ENCODE measurements at regions not wholly inside any gene's neighbourhood (a gene's known extent, or its start where the extent isn't known, plus 50 kb on each side); places are given as distances from the start of the nearest gene placed in this dataset.
A peak's percentile ranks its signal among the peaks of the same experiment; 100 is the strongest.

GRCh38 chr15:68871507-68871906 lies 50.8 kb upstream of the ANP32A start:
- peaks cover 21% of the 10 kb centered on the region for H3K27me3 Mint-ChIP-seq (ENCODE audit: low read depth)
- peaks cover 3% of the 10 kb centered on the region for H3K4me1 Mint-ChIP-seq (ENCODE audit: low read depth)
- no peaks in the 10 kb centered on the region for H3K9me3 Mint-ChIP-seq
- no peak for ATAC-seq
- DNase-seq = no peak
- no peaks in the 10 kb centered on the region for H3K36me3 Mint-ChIP-seq (ENCODE audit: insufficient read depth)
- H3K4me3 Mint-ChIP-seq = no peak overlapping the region

- no peak overlapping the region for H3K4me3 Mint-ChIP-seq
- H3K9me3 Mint-ChIP-seq = no peaks in the 10 kb centered on the region
- DNase-seq (no peak), ATAC-seq (no peak)
- peaks cover 21% of the 10 kb centered on the region for H3K27me3 Mint-ChIP-seq (ENCODE audit: low read depth)
- no peaks in the 10 kb centered on the region for H3K36me3 Mint-ChIP-seq (ENCODE audit: insufficient read depth)
- H3K4me1 Mint-ChIP-seq (ENCODE audit: low read depth) = peaks cover 3% of the 10 kb centered on the region
Observed at GRCh38 chr15:68874788-68875187, 54.1 kb upstream of the ANP32A start.

GRCh38 chr15:68875377-68876116 lies 54.8 kb upstream of the SPESP1 start:
- peak overlapping the region; percentile 17 for H3K4me3 Mint-ChIP-seq

GRCh38 chr15:68877626-68878025 lies 52.7 kb upstream of the SPESP1 start:
- H3K4me3 Mint-ChIP-seq = no peak overlapping the region
- ATAC-seq (no peak), DNase-seq (no peak)
- no peaks in the 10 kb centered on the region for H3K9me3 Mint-ChIP-seq
- H3K27me3 Mint-ChIP-seq (ENCODE audit: low read depth) = peaks cover 16% of the 10 kb centered on the region
- H3K36me3 Mint-ChIP-seq (ENCODE audit: insufficient read depth) = no peaks in the 10 kb centered on the region
- peaks cover 3% of the 10 kb centered on the region for H3K4me1 Mint-ChIP-seq (ENCODE audit: low read depth)

More at GRCh38 chr15:68875377-68876116, 54.8 kb upstream of the SPESP1 start:
- Mint-ChIP-seq H3K36me3 (ENCODE audit: insufficient read depth) (no peaks in the 10 kb centered on the region), H3K9me3 (no peaks in the 10 kb centered on the region), H3K4me1 (ENCODE audit: low read depth) (peaks cover 3% of the 10 kb centered on the region), H3K27me3 (ENCODE audit: low read depth) (peaks cover 16% of the 10 kb centered on the region)
- ATAC-seq = peak; percentile 85 to 92
- DNase-seq = peak; percentile 94

- Mint-ChIP-seq H3K4me3 (no peak overlapping the region), H3K36me3 (ENCODE audit: insufficient read depth) (no peaks in the 10 kb centered on the region), H3K4me1 (ENCODE audit: low read depth) (peaks cover 3% of the 10 kb centered on the region), H3K27me3 (ENCODE audit: low read depth) (peaks cover 9% of the 10 kb centered on the region), H3K9me3 (no peaks in the 10 kb centered on the region)
- ATAC-seq (no peak), DNase-seq (no peak)
Observed at GRCh38 chr15:68880382-68880781, 49.9 kb upstream of the SPESP1 start.
